ENCODE measurements at regions not wholly inside any gene's neighbourhood (a gene's known extent, or its start where the extent isn't known, plus 50 kb on each side); places are given as distances from the start of the nearest gene placed in this dataset.

- no peak for DNase-seq (ENCODE audit: low read depth)
Measured at GRCh38 chr2:198710562-198710961, 747.2 kb downstream of the SATB2 start.

- no peak for DNase-seq (ENCODE audit: low read depth)
Measured at GRCh38 chr2:198706476-198707082, 751.2 kb downstream of the SATB2 start.

GRCh38 chr2:198703281-198703680 lies 754.5 kb downstream of the SATB2 start:
- no peak for DNase-seq (ENCODE audit: low read depth)

GRCh38 chr2:198702796-198703195 lies 754.9 kb downstream of the SATB2 start:
- DNase-seq (ENCODE audit: low read depth) = no peak

GRCh38 chr2:198701481-198701880 lies 756.3 kb downstream of the SATB2 start:
- no peak for DNase-seq (ENCODE audit: low read depth)

- DNase-seq (ENCODE audit: low read depth) = no peak
Measured at GRCh38 chr2:198700319-198700718, 757.4 kb downstream of the SATB2 start.

GRCh38 chr2:198698230-198698629 lies 759.5 kb downstream of the SATB2 start:
- no peak for DNase-seq (ENCODE audit: low read depth)

- no peak for DNase-seq (ENCODE audit: low read depth)
Measured at GRCh38 chr2:198697794-198698193, 759.9 kb downstream of the SATB2 start.

- DNase-seq (ENCODE audit: low read depth) = no peak
Measured at GRCh38 chr2:198697218-198697617, 760.5 kb downstream of the SATB2 start.

- DNase-seq (ENCODE audit: low read depth) = no peak
Measured at GRCh38 chr2:198695879-198696278, 761.9 kb downstream of the SATB2 start.

GRCh38 chr2:198692907-198693510 lies 764.7 kb downstream of the SATB2 start:
- DNase-seq (ENCODE audit: low read depth) = no peak

GRCh38 chr2:198691236-198691635 lies 766.5 kb downstream of the SATB2 start:
- DNase-seq (ENCODE audit: low read depth) = no peak

- no peak for DNase-seq (ENCODE audit: low read depth)
Measured at GRCh38 chr2:198664321-198664720, 793.4 kb downstream of the SATB2 start.

GRCh38 chr2:198662905-198663304 lies 794.8 kb downstream of the SATB2 start:
- DNase-seq (ENCODE audit: low read depth) = peak; percentile 8

- no peak for DNase-seq (ENCODE audit: low read depth)
Measured at GRCh38 chr2:198660501-198660900, 797.2 kb downstream of the SATB2 start.

- no peak for DNase-seq (ENCODE audit: low read depth)
Measured at GRCh38 chr2:198659096-198659870, 798.5 kb downstream of the SATB2 start.

GRCh38 chr2:198657512-198658121 lies 800.1 kb downstream of the SATB2 start:
- DNase-seq (ENCODE audit: low read depth) = peak; percentile 24

- DNase-seq (ENCODE audit: low read depth) = no peak
Measured at GRCh38 chr2:198656869-198657268, 800.9 kb downstream of the SATB2 start.

- no peak for DNase-seq (ENCODE audit: low read depth)
Measured at GRCh38 chr2:198654646-198655045, 803.1 kb downstream of the SATB2 start.

GRCh38 chr2:198653311-198653710 lies 804.4 kb downstream of the SATB2 start:
- no peak for DNase-seq (ENCODE audit: low read depth)

- no peak for DNase-seq (ENCODE audit: low read depth)
Measured at GRCh38 chr2:198652461-198652860, 805.3 kb downstream of the SATB2 start.

- no peak for DNase-seq (ENCODE audit: low read depth)
Measured at GRCh38 chr2:198645816-198646215, 811.9 kb downstream of the SATB2 start.
